ENCODE measurements at regions not wholly inside any gene's neighbourhood (a gene's known extent, or its start where the extent isn't known, plus 50 kb on each side); places are given as distances from the start of the nearest gene placed in this dataset.
"Not testable (repeated sequence)": the region's sequence is repeated elsewhere in the genome, so short reads cannot be mapped to it uniquely, and the experiment has no call there.

GRCh38 chr7:133132906-133133305 lies 51.0 kb upstream of the CHCHD3 start:
- no peak for DNase-seq (ENCODE audit: low read depth)

- DNase-seq (ENCODE audit: low read depth) = no peak
These were observed 52.9 kb upstream of the CHCHD3 start for GRCh38 chr7:133134810-133135209.

GRCh38 chr7:133135451-133135850 lies 53.6 kb upstream of the CHCHD3 start:
- DNase-seq (ENCODE audit: low read depth) = peak; percentile 7

- DNase-seq (ENCODE audit: low read depth) = peak; percentile 42
These were observed 57.5 kb upstream of the CHCHD3 start for GRCh38 chr7:133139350-133139749.

GRCh38 chr7:133139801-133140200 lies 57.9 kb upstream of the CHCHD3 start:
- no peak for DNase-seq (ENCODE audit: low read depth)

GRCh38 chr7:133140994-133141595 lies 59.2 kb upstream of the CHCHD3 start:
- DNase-seq (ENCODE audit: low read depth) = no peak

GRCh38 chr7:133150760-133151159 lies 68.9 kb upstream of the CHCHD3 start:
- DNase-seq (ENCODE audit: low read depth) = no peak

- no peak for DNase-seq (ENCODE audit: low read depth)
These were observed 71.0 kb upstream of the CHCHD3 start for GRCh38 chr7:133152875-133153274.

GRCh38 chr7:133155146-133155545 lies 73.3 kb upstream of the CHCHD3 start:
- no peak for DNase-seq (ENCODE audit: low read depth)

- no peak for DNase-seq (ENCODE audit: low read depth)
These were observed 73.8 kb upstream of the CHCHD3 start for GRCh38 chr7:133155642-133156041.

GRCh38 chr7:133157045-133157444 lies 75.2 kb upstream of the CHCHD3 start:
- DNase-seq (ENCODE audit: low read depth) = no peak

GRCh38 chr7:133164498-133164897 lies 82.6 kb upstream of the CHCHD3 start:
- DNase-seq (ENCODE audit: low read depth) = no peak

- no peak for DNase-seq (ENCODE audit: low read depth)
These were observed 83.1 kb upstream of the CHCHD3 start for GRCh38 chr7:133165001-133165400.

GRCh38 chr7:133165529-133165928 lies 83.6 kb upstream of the CHCHD3 start:
- no peak for DNase-seq (ENCODE audit: low read depth)

GRCh38 chr7:133167300-133167699 lies 85.4 kb upstream of the CHCHD3 start:
- no peak for DNase-seq (ENCODE audit: low read depth)

- not testable (repeated sequence) for DNase-seq (ENCODE audit: low read depth)
These were observed 83.6 kb upstream of the EXOC4 start for GRCh38 chr7:133169167-133169822.

- DNase-seq (ENCODE audit: low read depth) = not testable (repeated sequence)
These were observed 75.4 kb upstream of the EXOC4 start for GRCh38 chr7:133177476-133177875.

- no peak for DNase-seq (ENCODE audit: low read depth)
These were observed 72.2 kb upstream of the EXOC4 start for GRCh38 chr7:133180717-133181116.

GRCh38 chr7:133183042-133183794 lies 69.7 kb upstream of the EXOC4 start:
- DNase-seq (ENCODE audit: low read depth) = no peak

GRCh38 chr7:133183969-133184368 lies 68.9 kb upstream of the EXOC4 start:
- DNase-seq (ENCODE audit: low read depth) = peak; percentile 20

GRCh38 chr7:133185512-133185911 lies 67.4 kb upstream of the EXOC4 start:
- DNase-seq (ENCODE audit: low read depth) = no peak

- peak; percentile 30 for DNase-seq (ENCODE audit: low read depth)
These were observed 66.8 kb upstream of the EXOC4 start for GRCh38 chr7:133186060-133186459.

GRCh38 chr7:133190172-133190528 lies 62.7 kb upstream of the EXOC4 start:
- DNase-seq (ENCODE audit: low read depth) = no peak

Measured in M059J (cell line).